Large intestine (tissue), 3 donors: ENCODE measurements at regions not wholly inside any gene's neighbourhood (a gene's known extent, or its start where the extent isn't known, plus 50 kb on each side); places are given as distances from the start of the nearest gene placed in this dataset.

Experiments
- DNase-seq, 2 donors: peaks; one replicate each; pipeline versions ENCODE4 v3.0.0 to v3.0.0-alpha.2; 2013
- H3K27ac ChIP-seq: one replicate; pipeline ENCODE4 v1.5.1; 2013; ENCODE audit warnings: low read length
- H3K27me3 ChIP-seq: 2 replicates; pipeline ENCODE4 v1.6.1; 2013; ENCODE audit warnings: low read length; ENCODE audit not compliant: control insufficient read depth, insufficient read depth
- H3K36me3 ChIP-seq: 2 replicates; pipeline ENCODE4 v1.6.1; 2013; ENCODE audit warnings: low read length; ENCODE audit not compliant: control insufficient read depth, insufficient read depth
- H3K4me1 ChIP-seq: one replicate; pipeline ENCODE4 v1.6.1; 2013; ENCODE audit warnings: low read length; ENCODE audit not compliant: control insufficient read depth, insufficient read depth
- H3K4me3 ChIP-seq: one replicate; pipeline ENCODE4 v1.5.1; 2013; ENCODE audit warnings: low read length
- H3K9me3 ChIP-seq: one replicate; pipeline ENCODE4 v1.6.1; 2013; ENCODE audit warnings: mild to moderate bottlenecking, low read depth, low read length, moderate library complexity; ENCODE audit not compliant: control insufficient read depth
- WGBS: methylation state at CpG from one replicate; pipeline ENCODE4 v1.1.5; 2013; ENCODE audit warnings: low lambda C conversion rate; ENCODE audit not compliant: insufficient coverage; 5-methylcytosine and 5-hydroxymethylcytosine counted together

GRCh38 chr22:49548356-49549202 lies 279.1 kb downstream of the BRD1 start:
- DNase-seq = peak in 1 of 2 donors; percentile 2
- H3K4me1 ChIP-seq = no peaks in the 10 kb centered on the region
- no peaks in the 10 kb centered on the region for H3K9me3 ChIP-seq
- no peak overlapping the region for H3K4me3 ChIP-seq
- H3K27me3 ChIP-seq = no peaks in the 10 kb centered on the region
- no peaks in the 10 kb centered on the region for H3K36me3 ChIP-seq
- no peak overlapping the region for H3K27ac ChIP-seq
- WGBS = no CpG with 5 or more reads among the region's 17 CpGs

- no peak for DNase-seq
- H3K27ac ChIP-seq = no peak overlapping the region
- no CpG with 5 or more reads among the region's 16 CpGs for WGBS
- no peaks in the 10 kb centered on the region for H3K9me3 ChIP-seq
- H3K36me3 ChIP-seq = no peaks in the 10 kb centered on the region
- H3K4me1 ChIP-seq = no peaks in the 10 kb centered on the region
- no peak overlapping the region for H3K4me3 ChIP-seq
- H3K27me3 ChIP-seq = no peaks in the 10 kb centered on the region
Measured at GRCh38 chr22:49547751-49548239, 279.9 kb downstream of the BRD1 start.

- Histone ChIP-seq H3K4me1 (no peaks in the 10 kb centered on the region), H3K4me3 (no peak overlapping the region), H3K27ac (no peak overlapping the region), H3K27me3 (no peaks in the 10 kb centered on the region), H3K9me3 (no peaks in the 10 kb centered on the region), H3K36me3 (no peaks in the 10 kb centered on the region)
- WGBS = no CpG with 5 or more reads among the region's 16 CpGs
- no peak for DNase-seq
Measured at GRCh38 chr22:49546811-49547585, 280.7 kb downstream of the BRD1 start.

- H3K4me3 ChIP-seq = no peak overlapping the region
- H3K27ac ChIP-seq = no peak overlapping the region
- WGBS = no CpG with 5 or more reads among the region's 8 CpGs
- H3K9me3 ChIP-seq = no peaks in the 10 kb centered on the region
- H3K36me3 ChIP-seq = no peaks in the 10 kb centered on the region
- no peaks in the 10 kb centered on the region for H3K27me3 ChIP-seq
- no peak for DNase-seq
- no peaks in the 10 kb centered on the region for H3K4me1 ChIP-seq
Measured at GRCh38 chr22:49545606-49546005, 282.1 kb downstream of the BRD1 start.

- Histone ChIP-seq H3K4me1 (no peaks in the 10 kb centered on the region), H3K27me3 (no peaks in the 10 kb centered on the region), H3K9me3 (no peaks in the 10 kb centered on the region), H3K4me3 (no peak overlapping the region), H3K36me3 (no peaks in the 10 kb centered on the region), H3K27ac (no peak overlapping the region)
- 83% methylated on average over 4 of the region's 10 CpGs for WGBS
- no peak for DNase-seq
Measured at GRCh38 chr22:49544286-49544685, 283.4 kb downstream of the BRD1 start.

GRCh38 chr22:49543876-49544275 lies 283.8 kb downstream of the BRD1 start:
- no CpG with 5 or more reads among the region's 10 CpGs for WGBS
- no peak for DNase-seq

GRCh38 chr22:49541693-49542230 lies 285.9 kb downstream of the BRD1 start:
- Histone ChIP-seq H3K27ac (no peak overlapping the region), H3K4me1 (no peaks in the 10 kb centered on the region), H3K4me3 (no peak overlapping the region), H3K36me3 (no peaks in the 10 kb centered on the region), H3K27me3 (no peaks in the 10 kb centered on the region), H3K9me3 (no peaks in the 10 kb centered on the region)
- DNase-seq = no peak
- WGBS = no CpG with 5 or more reads among the region's 15 CpGs

More at GRCh38 chr22:49543876-49544275, 283.8 kb downstream of the BRD1 start:
- Histone ChIP-seq H3K27me3 (no peaks in the 10 kb centered on the region), H3K27ac (no peak overlapping the region), H3K36me3 (no peaks in the 10 kb centered on the region), H3K4me1 (no peaks in the 10 kb centered on the region), H3K4me3 (no peak overlapping the region), H3K9me3 (no peaks in the 10 kb centered on the region)

- no peaks in the 10 kb centered on the region for H3K27me3 ChIP-seq
- H3K9me3 ChIP-seq = no peaks in the 10 kb centered on the region
- H3K4me1 ChIP-seq = no peaks in the 10 kb centered on the region
- no peak overlapping the region for H3K4me3 ChIP-seq
- H3K27ac ChIP-seq = no peak overlapping the region
- H3K36me3 ChIP-seq = no peaks in the 10 kb centered on the region
- DNase-seq = no peak
- WGBS = no CpG with 5 or more reads among the region's 59 CpGs
Measured at GRCh38 chr22:49540913-49541692, 286.6 kb downstream of the BRD1 start.

- H3K36me3 ChIP-seq = no peaks in the 10 kb centered on the region
- no peak overlapping the region for H3K4me3 ChIP-seq
- no peaks in the 10 kb centered on the region for H3K9me3 ChIP-seq
- no peaks in the 10 kb centered on the region for H3K27me3 ChIP-seq
- H3K4me1 ChIP-seq = no peaks in the 10 kb centered on the region
- DNase-seq = no peak
- no peak overlapping the region for H3K27ac ChIP-seq
- WGBS = no CpG with 5 or more reads among the region's 23 CpGs
Measured at GRCh38 chr22:49540084-49540912, 287.4 kb downstream of the BRD1 start.
